ENCODE measurements at regions not wholly inside any gene's neighbourhood (a gene's known extent, or its start where the extent isn't known, plus 50 kb on each side); places are given as distances from the start of the nearest gene placed in this dataset.

- TF ChIP-seq CTCF (IDR thresholded peaks at IDR 0.05; ENCODE audit: low read length) (no peak), EZH2phosphoT487 (IDR thresholded peaks at IDR 0.05; ENCODE audit: low read length) (no peak)
Observed at GRCh38 chr1:88593358-88593757, 90.7 kb upstream of the PKN2 start.
